Body of pancreas (tissue), 4 donors: ENCODE measurements at regions not wholly inside any gene's neighbourhood (a gene's known extent, or its start where the extent isn't known, plus 50 kb on each side); places are given as distances from the start of the nearest gene placed in this dataset.

Source experiments
- CTCF ChIP-seq, 7 experiments: fragments of 450-650 bp in 4 of 7; fragments of 200-600 bp in 3 of 7; sonication (generic) in 3 of 7; IDR thresholded peaks; one replicate each; pipeline ENCODE4 v1.5.1; 2016 to 2019; ENCODE audit warnings: antibody characterized with exemption in 7 of 7
- POLR2A ChIP-seq, 3 donors: fragments of 450-650 bp; IDR thresholded peaks; one replicate each; pipeline ENCODE4 v1.6.1; 2016; ENCODE audit warnings: antibody characterized with exemption in 3 of 3, mild to moderate bottlenecking in 2 of 3

- TF ChIP-seq CTCF (IDR thresholded peaks at IDR 0.05) (no peak), POLR2A (IDR thresholded peaks at IDR 0.05) (no peak)
These were observed 181.2 kb upstream of the MME start for GRCh38 chr3:154898916-154899315.
